GM12878 (cell line): ENCODE measurements at regions not wholly inside any gene's neighbourhood (a gene's known extent, or its start where the extent isn't known, plus 50 kb on each side); places are given as distances from the start of the nearest gene placed in this dataset.

ENCODE experiments used
- CHD1 ChIP-seq: IDR thresholded peaks from 2 replicates; pipeline ENCODE4 v1.6.1; 2012; ENCODE audit warnings: low read depth, low read length, improper control_type of control experiment
- EGR1 ChIP-seq, 2 experiments: IDR thresholded peaks; 1 replicate in 1 of 2; 2 replicates in 1 of 2; pipeline ENCODE4 v1.6.1; 2011 to 2012; ENCODE audit warnings: low read depth in 2 of 2, low read length in 2 of 2, borderline replicate concordance in 1 of 2, mild to moderate bottlenecking in 1 of 2, moderate library complexity in 1 of 2
- EP300 ChIP-seq, 2 experiments: fragments of 150-350 bp in 1 of 2; IDR thresholded peaks; 2 replicates each; pipeline ENCODE4 v1.6.1; 2011 to 2012; ENCODE audit warnings: low read depth in 2 of 2, low read length in 2 of 2, borderline replicate concordance in 1 of 2, improper control_type of control experiment in 1 of 2, inconsistent platforms in 1 of 2; ENCODE audit not compliant: control insufficient read depth in 1 of 2
- FOS ChIP-seq: IDR thresholded peaks from 3 replicates; pipeline ENCODE4 v1.6.1; 2011; ENCODE audit warnings: borderline replicate concordance; ENCODE audit not compliant: insufficient read length; ENCODE audit errors: extremely low read depth
- IKZF1 ChIP-seq: fragments of 450-650 bp; conservative IDR thresholded peaks from 2 replicates; pipeline ENCODE4 v1.6.1; 2017; ENCODE audit warnings: antibody characterized with exemption, mild to moderate bottlenecking
- IRF5 ChIP-seq: fragments of 450-650 bp; IDR thresholded peaks from 2 replicates; pipeline ENCODE4 v1.6.1; 2017; ENCODE audit warnings: borderline replicate concordance
- MEF2A ChIP-seq: IDR thresholded peaks from 2 replicates; pipeline ENCODE4 v1.6.1; 2011; ENCODE audit warnings: low read depth, mild to moderate bottlenecking, low read length, moderate library complexity; ENCODE audit not compliant: insufficient read depth
- MTA2 ChIP-seq: fragments of 450-650 bp; IDR thresholded peaks from 2 replicates; pipeline ENCODE4 v1.6.1; 2016; ENCODE audit warnings: low read depth, mild to moderate bottlenecking, moderate library complexity
- MTA3 ChIP-seq: IDR thresholded peaks from 2 replicates; pipeline ENCODE4 v1.6.1; 2012; ENCODE audit warnings: low read length, inconsistent platforms, borderline replicate concordance
- NR2C1 ChIP-seq: fragments of 450-650 bp; IDR thresholded peaks from 2 replicates; pipeline ENCODE4 v1.6.1; 2017; ENCODE audit warnings: antibody characterized with exemption, mild to moderate bottlenecking, moderate library complexity
- PAX5 ChIP-seq: IDR thresholded peaks from 2 replicates; pipeline ENCODE4 v1.6.1; 2011; ENCODE audit warnings: low read depth, low read length, borderline replicate concordance
- POLR2A ChIP-seq: IDR thresholded peaks from 2 replicates; pipeline ENCODE4 v1.6.1; 2011; ENCODE audit warnings: low read depth, mild to moderate bottlenecking, low read length
- RAD21 ChIP-seq: IDR thresholded peaks from 2 replicates; pipeline ENCODE4 v1.6.1; 2011; ENCODE audit warnings: mild to moderate bottlenecking, low read depth, low read length, moderate library complexity; ENCODE audit not compliant: insufficient read depth
- RAD51 ChIP-seq: fragments of 450-650 bp; IDR thresholded peaks from 2 replicates; pipeline ENCODE4 v1.6.1; 2016; ENCODE audit warnings: moderate library complexity, mild to moderate bottlenecking, inconsistent platforms
- SIN3A ChIP-seq: IDR thresholded peaks from 2 replicates; pipeline ENCODE4 v1.6.1; 2012; ENCODE audit warnings: low read depth, low read length, improper control_type of control experiment
- TBL1XR1 ChIP-seq: IDR thresholded peaks from 2 replicates; pipeline ENCODE4 v1.6.1; 2012; ENCODE audit warnings: low read depth, low read length, improper control_type of control experiment
- ZBTB4 ChIP-seq: fragments of 450-650 bp; formaldehyde crosslinking; IDR thresholded peaks from 2 replicates; pipeline ENCODE4 v1.4.0; 2022; ENCODE audit warnings: mild to moderate bottlenecking, moderate library complexity
- ZBTB40 ChIP-seq: fragments of 450-650 bp; IDR thresholded peaks from 2 replicates; pipeline ENCODE4 v1.6.1; 2016; ENCODE audit warnings: mild to moderate bottlenecking, moderate library complexity, borderline replicate concordance
- ZNF24 ChIP-seq: fragments of 450-650 bp; IDR thresholded peaks from 2 replicates; pipeline ENCODE4 v1.6.1; 2017; ENCODE audit warnings: antibody characterized with exemption, mild to moderate bottlenecking
- TF ChIP-seq, protein P1 (sequence below): fragments of 450-650 bp; IDR thresholded peaks from 2 replicates; pipeline ENCODE4 v1.6.1; 2014; ENCODE audit warnings: mild to moderate bottlenecking

DNA sequence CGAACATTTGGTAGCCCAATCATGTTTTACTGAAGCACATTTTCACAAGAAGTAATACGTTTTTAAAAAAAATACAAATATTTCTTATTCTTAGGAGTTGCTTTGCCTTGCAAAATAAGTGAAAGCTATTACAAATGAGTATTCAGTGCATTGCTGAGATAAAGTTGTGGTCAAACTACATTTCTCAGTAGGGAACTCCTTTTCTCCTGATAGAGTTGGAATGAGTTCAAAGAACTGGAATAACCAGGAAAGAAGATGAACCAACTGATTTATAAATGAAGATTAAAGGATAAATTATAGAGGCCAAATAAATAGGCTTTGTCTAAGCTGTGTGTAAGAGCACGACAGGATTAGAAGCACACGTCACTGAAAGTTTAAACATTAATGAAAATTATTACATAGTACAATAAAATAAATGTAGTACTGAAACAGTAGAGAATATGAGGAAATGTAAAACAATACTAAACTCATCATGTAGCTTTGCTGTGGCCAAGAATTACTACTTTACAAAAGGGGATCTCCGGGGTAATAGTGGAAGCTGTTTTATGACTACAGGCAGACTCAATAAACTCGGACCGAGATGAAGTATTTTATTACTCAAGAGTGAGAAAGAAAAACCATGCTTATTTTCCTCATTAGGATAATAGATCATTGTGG lies 73.6 kb downstream of the KCNJ2 start (continued):
- no peak for TF ChIP-seq ZBTB40
- no peak for TF ChIP-seq EP300 (IDR thresholded peaks at IDR 0.05; ENCODE audit: borderline replicate concordance in 1 of 2, control insufficient read depth in 1 of 2, low read depth in 2 of 2, low read length in 2 of 2)
- TF ChIP-seq EGR1 (IDR thresholded peaks at IDR 0.05; ENCODE audit: borderline replicate concordance in 1 of 2, low read depth in 2 of 2, low read length in 2 of 2) = no peak
- no peak for TF ChIP-seq MTA3
- no peak for TF ChIP-seq MEF2A
- no peak for TF ChIP-seq NR2C1
- peak; percentile 16; the same call in 1 of the 2 replicates for TF ChIP-seq IKZF1
- TF ChIP-seq CHD1 = no peak
- TF ChIP-seq POLR2A = no peak
- TF ChIP-seq TBL1XR1 = no peak
- TF ChIP-seq MTA2 = peak; percentile 53; the same call in 1 of the 2 replicates
- TF ChIP-seq, protein P1, sequence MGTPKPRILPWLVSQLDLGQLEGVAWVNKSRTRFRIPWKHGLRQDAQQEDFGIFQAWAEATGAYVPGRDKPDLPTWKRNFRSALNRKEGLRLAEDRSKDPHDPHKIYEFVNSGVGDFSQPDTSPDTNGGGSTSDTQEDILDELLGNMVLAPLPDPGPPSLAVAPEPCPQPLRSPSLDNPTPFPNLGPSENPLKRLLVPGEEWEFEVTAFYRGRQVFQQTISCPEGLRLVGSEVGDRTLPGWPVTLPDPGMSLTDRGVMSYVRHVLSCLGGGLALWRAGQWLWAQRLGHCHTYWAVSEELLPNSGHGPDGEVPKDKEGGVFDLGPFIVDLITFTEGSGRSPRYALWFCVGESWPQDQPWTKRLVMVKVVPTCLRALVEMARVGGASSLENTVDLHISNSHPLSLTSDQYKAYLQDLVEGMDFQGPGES = no peak
- no peak for TF ChIP-seq ZBTB4 (CRISPR knock-in tag)
- no peak for TF ChIP-seq IRF5
- TF ChIP-seq PAX5 = no peak
- TF ChIP-seq SIN3A = no peak
- 0 out of 2 replicates have a peak, but pooled peaks have one; percentile 10 for TF ChIP-seq ZNF24
- TF ChIP-seq FOS = no peak
- no peak for TF ChIP-seq RAD21
- TF ChIP-seq RAD51 = no peak
